Thoracic aorta (tissue), 2 donors: ENCODE measurements at regions not wholly inside any gene's neighbourhood (a gene's known extent, or its start where the extent isn't known, plus 50 kb on each side); places are given as distances from the start of the nearest gene placed in this dataset.

Source experiments
- ATAC-seq: fragments of 150-250 bp; one replicate; pipeline ENCODE4 v1.8.0; 2017; ENCODE audit warnings: low read depth; ENCODE audit not compliant: insufficient number of reproducible peaks, low FRiP score
- DNase-seq: peaks from one replicate; pipeline ENCODE4 v3.0.0-alpha.2; 2020; ENCODE audit warnings: low spot score
- H3K27ac ChIP-seq, 2 donors: fragments of 200-600 bp; sonication (generic); 1 replicate in 1 of 2; 2 replicates in 1 of 2; pipeline ENCODE4 v1.5.1; 2016; ENCODE audit warnings: mild to moderate bottlenecking in 2 of 2, moderate library complexity in 2 of 2
- H3K27me3 ChIP-seq: fragments of 200-600 bp; sonication (generic); replicated peaks from 2 replicates; pipeline ENCODE4 v1.6.0; 2016; ENCODE audit warnings: mild to moderate bottlenecking; ENCODE audit not compliant: insufficient read depth
- H3K36me3 ChIP-seq: fragments of 200-600 bp; sonication (generic); one replicate; pipeline ENCODE4 v1.5.1; 2016
- H3K4me1 ChIP-seq, 2 donors: fragments of 200-600 bp; sonication (generic); 1 replicate in 1 of 2; 2 replicates in 1 of 2; pipeline versions ENCODE4 v1.5.1 to v1.6.0; 2016; ENCODE audit warnings: low read depth in 2 of 2, mild to moderate bottlenecking in 1 of 2; ENCODE audit not compliant: control insufficient read depth in 1 of 2
- H3K4me3 ChIP-seq: fragments of 200-600 bp; sonication (generic); 2 replicates; pipeline ENCODE4 v1.5.1; 2016; ENCODE audit warnings: mild to moderate bottlenecking
- H3K9me3 ChIP-seq: fragments of 200-600 bp; sonication (generic); 2 replicates; pipeline ENCODE4 v1.5.1; 2016
- TF ChIP-seq, protein P1 (sequence below): fragments of 200-600 bp; sonication (generic); IDR thresholded peaks from one replicate; pipeline ENCODE4 v1.5.1; 2019; ENCODE audit warnings: antibody characterized with exemption

GRCh38 chr9:89865357-89865756 is 260.5 kb downstream of the GADD45G start:
- TF ChIP-seq, protein P1, sequence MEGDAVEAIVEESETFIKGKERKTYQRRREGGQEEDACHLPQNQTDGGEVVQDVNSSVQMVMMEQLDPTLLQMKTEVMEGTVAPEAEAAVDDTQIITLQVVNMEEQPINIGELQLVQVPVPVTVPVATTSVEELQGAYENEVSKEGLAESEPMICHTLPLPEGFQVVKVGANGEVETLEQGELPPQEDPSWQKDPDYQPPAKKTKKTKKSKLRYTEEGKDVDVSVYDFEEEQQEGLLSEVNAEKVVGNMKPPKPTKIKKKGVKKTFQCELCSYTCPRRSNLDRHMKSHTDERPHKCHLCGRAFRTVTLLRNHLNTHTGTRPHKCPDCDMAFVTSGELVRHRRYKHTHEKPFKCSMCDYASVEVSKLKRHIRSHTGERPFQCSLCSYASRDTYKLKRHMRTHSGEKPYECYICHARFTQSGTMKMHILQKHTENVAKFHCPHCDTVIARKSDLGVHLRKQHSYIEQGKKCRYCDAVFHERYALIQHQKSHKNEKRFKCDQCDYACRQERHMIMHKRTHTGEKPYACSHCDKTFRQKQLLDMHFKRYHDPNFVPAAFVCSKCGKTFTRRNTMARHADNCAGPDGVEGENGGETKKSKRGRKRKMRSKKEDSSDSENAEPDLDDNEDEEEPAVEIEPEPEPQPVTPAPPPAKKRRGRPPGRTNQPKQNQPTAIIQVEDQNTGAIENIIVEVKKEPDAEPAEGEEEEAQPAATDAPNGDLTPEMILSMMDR: no peak
- ATAC-seq (no peak), DNase-seq (no peak)
- Histone ChIP-seq H3K27ac (no peak overlapping the region), H3K4me1 (no peaks in the 10 kb centered on the region), H3K4me3 (no peak overlapping the region), H3K36me3 (no peaks in the 10 kb centered on the region), H3K9me3 (no peaks in the 10 kb centered on the region), H3K27me3 (no peaks in the 10 kb centered on the region)

DNA sequence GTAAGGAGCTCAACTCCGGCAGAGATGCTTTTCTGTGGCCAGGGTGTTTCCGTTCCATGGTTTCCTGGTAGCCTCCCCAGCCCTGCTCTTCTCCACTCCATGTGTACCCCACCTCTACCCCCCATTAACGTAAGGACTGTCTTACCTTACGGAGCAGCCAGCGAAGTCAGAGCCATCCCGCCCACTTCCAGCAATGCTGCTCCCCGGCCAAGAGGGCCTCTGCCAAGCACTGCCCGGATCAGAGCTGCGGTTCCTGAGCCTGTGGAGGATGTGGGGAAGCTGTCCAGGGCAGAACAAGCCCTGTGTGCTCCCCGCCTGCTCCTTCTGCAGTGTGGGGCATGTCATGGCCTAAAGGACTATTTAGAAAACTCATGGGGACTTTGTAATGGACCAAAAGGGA is 261.2 kb downstream of the GADD45G start:
- TF ChIP-seq, protein P1: no peak
- H3K27ac ChIP-seq: no peak overlapping the region
- no peaks in the 10 kb centered on the region for H3K4me1 ChIP-seq
- H3K36me3 ChIP-seq: no peaks in the 10 kb centered on the region
- H3K4me3 ChIP-seq: no peak overlapping the region
- H3K9me3 ChIP-seq: no peaks in the 10 kb centered on the region
- H3K27me3 ChIP-seq: no peaks in the 10 kb centered on the region
- ATAC-seq: no peak
- no peak for DNase-seq

DNA sequence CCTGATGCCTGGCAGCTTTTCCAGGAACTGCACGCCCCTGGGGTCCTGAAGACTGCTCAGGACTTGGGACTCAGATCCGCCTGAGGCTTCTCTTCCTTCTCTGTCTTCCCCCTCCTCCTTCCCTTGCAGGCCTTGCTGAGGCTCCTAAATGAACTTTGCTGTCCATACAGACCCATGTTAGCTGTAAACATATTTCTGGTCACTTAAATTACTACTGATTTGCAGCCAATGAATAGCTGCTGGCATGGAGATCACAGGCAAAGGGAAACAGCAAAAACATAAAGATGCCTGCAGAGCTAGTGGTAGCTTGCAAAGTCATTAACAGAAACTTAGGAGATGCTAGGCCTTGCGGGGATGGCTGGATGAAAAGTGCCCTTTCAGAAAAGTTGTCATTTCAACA is 261.9 kb downstream of the GADD45G start:
- Histone ChIP-seq H3K27ac (no peak overlapping the region), H3K36me3 (no peaks in the 10 kb centered on the region), H3K4me3 (no peak overlapping the region), H3K4me1 (no peaks in the 10 kb centered on the region), H3K9me3 (no peaks in the 10 kb centered on the region), H3K27me3 (no peaks in the 10 kb centered on the region)
- DNase-seq (no peak), ATAC-seq (no peak)
- TF ChIP-seq, protein P1: no peak

DNA sequence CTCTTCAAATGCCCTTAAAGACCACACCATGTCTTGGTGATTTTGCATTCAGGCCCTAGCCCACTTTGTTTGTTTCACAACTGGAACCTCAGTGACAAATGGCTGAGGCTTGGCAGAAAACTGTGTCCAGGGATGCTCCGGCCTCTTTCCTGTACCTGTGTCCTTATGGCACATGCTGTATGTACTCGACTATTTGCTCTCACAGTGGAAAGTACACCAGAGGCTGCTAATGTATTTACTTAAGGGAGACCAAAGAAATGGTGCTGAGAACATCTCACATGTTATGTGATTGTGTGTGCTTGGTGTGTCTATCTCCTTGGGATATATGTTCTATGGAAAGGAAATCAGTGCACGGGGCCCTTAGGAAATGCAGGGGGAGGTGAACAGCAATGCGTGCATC is 263.3 kb downstream of the GADD45G start:
- H3K4me3 ChIP-seq: no peak overlapping the region
- DNase-seq: no peak
- H3K27ac ChIP-seq: no peak overlapping the region
- H3K9me3 ChIP-seq: no peaks in the 10 kb centered on the region
- no peaks in the 10 kb centered on the region for H3K36me3 ChIP-seq
- no peaks in the 10 kb centered on the region for H3K27me3 ChIP-seq
- H3K4me1 ChIP-seq: peaks cover 0 to 11% of the 10 kb centered on the region in 2 donors
- TF ChIP-seq, protein P1: no peak
- no peak for ATAC-seq

DNA sequence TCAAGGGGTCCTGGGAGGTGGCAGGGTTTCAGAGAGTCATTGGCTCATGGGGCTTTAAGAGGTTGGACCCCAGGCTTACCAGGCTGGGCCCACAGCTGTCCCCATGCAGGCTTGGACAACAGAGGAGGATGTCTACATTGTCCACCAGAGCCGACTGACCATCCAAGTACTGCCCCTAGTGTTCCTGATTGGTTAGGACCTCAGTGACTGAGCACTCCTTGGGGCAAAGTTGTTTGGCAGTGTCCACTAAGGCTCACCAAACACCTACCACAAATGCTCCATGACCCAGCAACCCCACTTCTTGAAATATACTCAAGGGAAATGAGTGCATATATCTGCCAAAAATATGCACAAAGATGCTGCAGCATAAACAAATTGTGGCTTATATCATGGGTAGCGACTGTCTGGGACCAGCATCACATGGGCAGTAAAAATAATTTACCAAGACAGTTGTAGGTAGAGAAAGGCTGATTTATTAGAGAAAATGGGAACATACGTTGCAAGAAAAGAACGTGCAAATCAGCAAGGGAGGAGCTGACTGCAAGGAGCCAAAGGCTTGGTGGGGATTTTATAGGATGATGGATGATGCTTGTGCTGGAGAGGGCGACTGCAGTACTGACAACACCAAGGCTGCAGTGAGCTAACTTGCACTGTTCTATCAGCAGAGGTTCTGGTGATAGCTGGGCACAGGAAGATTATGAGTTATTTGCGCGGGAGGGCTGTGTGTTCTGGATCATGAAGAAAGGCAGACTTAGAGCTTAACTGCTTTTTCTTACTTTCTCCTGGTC is 265.2 kb downstream of the GADD45G start:
- DNase-seq (no peak), ATAC-seq (no peak)
- Histone ChIP-seq H3K9me3 (no peaks in the 10 kb centered on the region), H3K27ac (no peak overlapping the region), H3K4me1 (peaks cover 0 to 19% of the 10 kb centered on the region in 2 donors), H3K36me3 (no peaks in the 10 kb centered on the region), H3K4me3 (no peak overlapping the region), H3K27me3 (no peaks in the 10 kb centered on the region)
- TF ChIP-seq, protein P1: no peak
